Fibroblast of lung (primary cell): ENCODE measurements at regions not wholly inside any gene's neighbourhood (a gene's known extent, or its start where the extent isn't known, plus 50 kb on each side); places are given as distances from the start of the nearest gene placed in this dataset.

Source experiments
- CTCF ChIP-seq, 2 donors: IDR thresholded peaks in 1 of 2; conservative IDR thresholded peaks in 1 of 2; 1 replicate in 1 of 2; 2 replicates in 1 of 2; pipeline ENCODE4 v1.5.1; 2011 to 2012; ENCODE audit warnings: low read length in 2 of 2, control low read depth in 1 of 2, inconsistent platforms in 1 of 2, low read depth in 1 of 2, mild to moderate bottlenecking in 1 of 2
- EZH2 ChIP-seq: IDR thresholded peaks from 2 replicates; pipeline ENCODE4 v1.5.1; 2012; ENCODE audit warnings: low read length, control low read depth, mild to moderate bottlenecking; ENCODE audit errors: missing control alignments

DNA sequence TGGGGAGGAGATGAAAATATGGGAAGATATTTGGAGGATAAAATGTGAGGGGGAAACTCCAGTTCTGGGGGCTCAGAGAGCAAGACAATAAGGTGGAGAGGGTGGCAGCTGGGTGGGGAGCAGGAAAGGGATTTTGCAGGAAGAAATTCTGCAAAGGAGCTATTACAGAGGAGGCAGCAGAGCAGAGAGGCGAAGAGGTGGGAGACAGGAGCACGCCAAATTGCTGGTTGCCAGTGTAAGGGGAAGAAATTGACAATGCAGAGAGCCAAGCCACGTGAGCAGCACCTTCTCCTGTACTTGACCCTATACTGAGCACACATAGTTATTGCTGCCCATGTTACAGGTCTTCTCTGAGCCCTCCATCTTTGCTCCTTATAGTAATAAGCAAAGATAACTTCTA, 190.3 kb upstream of the ONECUT1 start:
- TF ChIP-seq CTCF (conservative IDR thresholded peaks at IDR 0.05 in 1 of 2, IDR thresholded peaks at IDR 0.05 in 1 of 2; ENCODE audit: low read depth in 1 of 2, low read length in 2 of 2): no peak
- TF ChIP-seq EZH2: no peak
